Lower lobe of right lung (tissue), 2 donors: ENCODE measurements at regions not wholly inside any gene's neighbourhood (a gene's known extent, or its start where the extent isn't known, plus 50 kb on each side); places are given as distances from the start of the nearest gene placed in this dataset.
A peak's percentile ranks its signal among the peaks of the same experiment; 100 is the strongest.

Source experiments
- ATAC-seq, 2 donors: fragments of 200-7000 bp; cut with Tn5 transposase; one replicate each; pipeline ENCODE4 v1.9.1; 2020 to 2022; ENCODE audit warnings: mild to moderate bottlenecking in 2 of 2, moderate library complexity in 2 of 2
- DNase-seq: peaks from one replicate; pipeline ENCODE4 v3.0.0-alpha.2; 2020
- H3K27ac ChIP-seq: fragments of 200-600 bp; one replicate; pipeline ENCODE4 v1.8.0; 2022
- H3K27me3 ChIP-seq: fragments of 200-600 bp; one replicate; pipeline ENCODE4 v1.8.0; 2022; ENCODE audit warnings: low read depth
- H3K36me3 ChIP-seq: fragments of 200-600 bp; one replicate; pipeline ENCODE4 v1.8.0; 2022; ENCODE audit warnings: mild to moderate bottlenecking
- H3K4me1 ChIP-seq: fragments of 200-600 bp; one replicate; pipeline ENCODE4 v1.8.0; 2022
- H3K4me3 ChIP-seq: fragments of 200-600 bp; one replicate; pipeline ENCODE4 v1.8.0; 2022; ENCODE audit warnings: mild to moderate bottlenecking
- H3K9me3 ChIP-seq: fragments of 200-600 bp; one replicate; pipeline ENCODE4 v1.8.0; 2022
- intact Hi-C: fragments of 100-400 bp; cut with DNase I; formaldehyde crosslinking; loops from one replicate; pipeline ENCODE4 v1.11.0; 2022
- TF ChIP-seq, protein P1 (sequence below): fragments of 200-600 bp; IDR thresholded peaks from one replicate; pipeline ENCODE4 v1.8.0; 2022; ENCODE audit warnings: antibody characterized with exemption, mild to moderate bottlenecking
- donor health status: DM: no; HTN: yes; CAD: no; lungs with severe emphysema.

DNA sequence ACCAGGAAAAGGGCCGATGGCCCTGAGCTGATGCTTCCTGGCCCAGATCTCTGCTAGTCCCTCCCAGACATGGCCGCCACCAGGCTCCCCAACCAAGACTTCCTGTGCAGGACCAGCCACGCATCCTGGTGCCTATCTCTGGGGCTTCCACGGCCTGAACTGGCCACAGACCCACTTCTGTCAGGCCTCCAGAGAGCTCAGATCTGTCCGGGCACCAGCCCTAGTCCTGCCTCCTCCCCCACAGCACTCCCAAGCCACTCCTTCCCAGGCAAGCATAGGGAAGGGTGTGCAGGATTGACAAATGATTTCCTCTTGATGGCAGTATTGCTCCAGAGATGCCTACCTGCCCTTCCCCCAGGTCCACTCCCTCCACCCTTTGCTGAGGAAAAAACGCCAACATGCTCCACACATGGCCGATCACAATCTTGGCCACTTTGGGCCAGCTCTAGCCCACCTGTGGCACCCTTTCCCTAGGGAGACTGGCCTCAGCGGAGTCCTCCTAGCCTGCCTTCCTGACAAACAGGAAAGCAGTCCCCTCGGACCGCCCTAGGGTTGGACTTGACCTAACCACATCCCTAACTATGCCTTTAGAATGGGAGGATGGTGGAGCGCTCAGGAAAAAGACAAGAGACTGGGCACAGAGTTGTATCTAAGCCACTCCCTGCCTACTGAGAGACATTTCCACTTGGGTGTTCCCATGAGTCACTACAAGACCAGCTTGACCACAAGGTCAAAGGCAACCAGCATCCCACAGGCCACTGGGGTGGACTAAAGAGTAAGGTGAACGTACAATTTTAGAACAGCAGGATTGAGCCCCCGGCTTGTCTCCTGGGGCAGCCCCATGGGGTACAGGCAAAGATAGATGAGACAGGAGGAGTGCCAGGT lies 277.5 kb upstream of the AGTR2 start:
- DNase-seq: no peak
- H3K4me3 ChIP-seq: no peak overlapping the region
- peak in 1 of 2 donors; percentile 92 for ATAC-seq

DNA sequence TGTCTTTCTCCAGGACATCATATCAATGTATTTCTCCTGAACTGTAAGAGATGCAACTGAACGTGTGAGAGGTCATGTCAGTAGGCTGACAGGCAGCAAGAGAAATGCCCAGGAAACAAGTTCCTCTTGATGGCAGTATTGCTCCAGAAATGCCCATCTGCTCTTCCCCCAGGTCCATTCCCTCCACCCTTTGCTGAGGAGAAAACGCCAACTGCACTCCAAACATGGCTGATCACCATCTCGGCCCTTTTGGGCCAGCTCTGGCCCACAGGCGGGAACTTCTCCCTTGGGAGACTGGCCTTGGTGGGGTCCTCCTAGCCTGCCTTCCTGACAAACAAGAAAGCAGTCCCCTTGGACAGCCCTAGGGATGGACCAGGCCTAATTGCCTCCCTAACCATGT lies 276.5 kb upstream of the AGTR2 start:
- Histone ChIP-seq H3K9me3 (no peaks in the 10 kb centered on the region), H3K36me3 (no peaks in the 10 kb centered on the region), H3K27me3 (no peaks in the 10 kb centered on the region), H3K27ac (no peak overlapping the region), H3K4me3 (no peak overlapping the region), H3K4me1 (no peaks in the 10 kb centered on the region)
- peak in 1 of 2 donors; percentile 72 for ATAC-seq
- TF ChIP-seq, protein P1, sequence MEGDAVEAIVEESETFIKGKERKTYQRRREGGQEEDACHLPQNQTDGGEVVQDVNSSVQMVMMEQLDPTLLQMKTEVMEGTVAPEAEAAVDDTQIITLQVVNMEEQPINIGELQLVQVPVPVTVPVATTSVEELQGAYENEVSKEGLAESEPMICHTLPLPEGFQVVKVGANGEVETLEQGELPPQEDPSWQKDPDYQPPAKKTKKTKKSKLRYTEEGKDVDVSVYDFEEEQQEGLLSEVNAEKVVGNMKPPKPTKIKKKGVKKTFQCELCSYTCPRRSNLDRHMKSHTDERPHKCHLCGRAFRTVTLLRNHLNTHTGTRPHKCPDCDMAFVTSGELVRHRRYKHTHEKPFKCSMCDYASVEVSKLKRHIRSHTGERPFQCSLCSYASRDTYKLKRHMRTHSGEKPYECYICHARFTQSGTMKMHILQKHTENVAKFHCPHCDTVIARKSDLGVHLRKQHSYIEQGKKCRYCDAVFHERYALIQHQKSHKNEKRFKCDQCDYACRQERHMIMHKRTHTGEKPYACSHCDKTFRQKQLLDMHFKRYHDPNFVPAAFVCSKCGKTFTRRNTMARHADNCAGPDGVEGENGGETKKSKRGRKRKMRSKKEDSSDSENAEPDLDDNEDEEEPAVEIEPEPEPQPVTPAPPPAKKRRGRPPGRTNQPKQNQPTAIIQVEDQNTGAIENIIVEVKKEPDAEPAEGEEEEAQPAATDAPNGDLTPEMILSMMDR: no peak
- intact Hi-C loops: no loop called here
- no peak for DNase-seq

More for the DNA sequence above, 277.5 kb upstream of the AGTR2 start:
- Histone ChIP-seq H3K27me3 (no peaks in the 10 kb centered on the region), H3K9me3 (no peaks in the 10 kb centered on the region), H3K4me1 (no peaks in the 10 kb centered on the region), H3K27ac (no peak overlapping the region), H3K36me3 (no peaks in the 10 kb centered on the region)
- intact Hi-C loops: no loop called here
- TF ChIP-seq, protein P1: no peak

DNA sequence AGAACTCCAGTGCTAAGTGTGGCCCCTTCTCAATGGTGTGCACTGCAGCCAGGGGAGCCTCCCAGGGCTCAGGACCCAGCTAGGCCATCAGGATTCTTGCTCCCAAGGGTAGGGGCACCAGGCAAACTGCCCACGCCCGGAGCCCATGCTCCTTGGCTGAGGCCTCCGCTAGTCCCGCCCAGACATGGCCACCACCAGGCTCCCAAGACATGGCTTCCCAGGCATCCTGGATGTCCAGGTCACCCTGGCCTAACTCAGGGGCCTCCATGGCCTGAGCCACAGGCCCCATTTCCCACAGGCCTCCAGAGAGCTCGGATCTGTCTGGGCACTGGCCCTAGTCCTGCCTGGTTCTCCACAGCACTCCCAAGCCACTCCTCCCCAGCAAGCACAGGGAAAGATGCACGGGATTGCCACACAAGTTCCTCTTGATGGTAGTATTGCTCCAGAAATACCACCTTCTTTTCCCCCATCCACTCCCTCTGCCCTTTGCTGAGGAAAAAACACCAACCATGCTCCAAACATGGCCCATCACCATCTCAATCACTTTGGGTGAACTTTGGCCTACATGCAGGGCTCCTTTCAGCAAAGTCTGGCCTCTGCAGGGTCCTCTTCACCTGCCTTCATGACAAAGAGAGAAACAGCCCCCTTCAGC lies 274.7 kb upstream of the AGTR2 start:
- no peaks in the 10 kb centered on the region for H3K4me1 ChIP-seq
- intact Hi-C loops: no loop called here
- H3K27ac ChIP-seq: no peak overlapping the region
- no peak overlapping the region for H3K4me3 ChIP-seq
- ATAC-seq: no peak
- H3K36me3 ChIP-seq: no peaks in the 10 kb centered on the region
- H3K9me3 ChIP-seq: no peaks in the 10 kb centered on the region
- TF ChIP-seq, protein P1: no peak
- no peak for DNase-seq
- H3K27me3 ChIP-seq: no peaks in the 10 kb centered on the region

DNA sequence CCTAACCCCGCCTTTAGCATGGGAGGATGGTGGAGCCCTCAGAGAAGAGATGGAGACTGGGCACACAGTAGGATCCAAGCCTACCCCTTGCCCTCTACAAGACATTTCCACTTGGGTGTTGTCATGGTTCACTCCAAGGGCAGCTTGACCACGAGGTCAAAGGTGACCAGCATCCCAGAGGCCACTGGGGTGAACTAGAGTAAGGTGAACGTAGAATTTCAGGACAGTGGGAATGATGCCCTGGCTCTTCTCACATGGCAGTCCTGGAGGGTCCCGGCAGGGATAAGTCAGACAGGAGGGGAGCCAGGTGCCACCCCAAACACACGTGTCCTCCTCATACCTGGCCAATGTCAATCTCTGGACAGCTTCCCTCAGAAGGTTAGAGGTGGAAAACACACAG lies 274.2 kb upstream of the AGTR2 start:
- Histone ChIP-seq H3K4me1 (no peaks in the 10 kb centered on the region), H3K27ac (no peak overlapping the region), H3K36me3 (no peaks in the 10 kb centered on the region), H3K9me3 (no peaks in the 10 kb centered on the region), H3K4me3 (no peak overlapping the region), H3K27me3 (no peaks in the 10 kb centered on the region)
- TF ChIP-seq, protein P1: no peak
- ATAC-seq: no peak
- DNase-seq: no peak
- intact Hi-C loops: no loop called here

DNA sequence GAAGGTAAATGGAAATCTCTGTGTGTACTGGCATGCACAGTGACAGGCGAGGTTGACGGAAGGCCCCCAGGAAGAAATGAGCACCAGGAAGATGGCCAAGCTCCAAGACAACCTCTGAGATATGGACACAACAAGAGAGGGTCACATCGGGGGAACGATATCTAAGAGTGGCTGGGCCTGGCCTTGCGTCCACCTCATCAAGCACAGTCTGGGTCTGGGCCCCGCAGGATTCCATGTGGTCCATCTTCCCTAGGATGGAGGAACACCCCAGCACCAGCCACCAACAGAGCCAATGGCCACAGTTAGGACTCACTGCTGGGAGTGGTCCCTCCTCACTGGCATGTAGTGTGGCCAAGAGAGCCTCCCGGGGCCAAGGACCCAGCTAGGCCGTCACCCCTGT lies 272.6 kb upstream of the AGTR2 start:
- Histone ChIP-seq H3K4me3 (no peak overlapping the region), H3K36me3 (no peaks in the 10 kb centered on the region), H3K27ac (no peak overlapping the region), H3K9me3 (no peaks in the 10 kb centered on the region), H3K27me3 (no peaks in the 10 kb centered on the region), H3K4me1 (no peaks in the 10 kb centered on the region)
- ATAC-seq (no peak), DNase-seq (no peak)
- TF ChIP-seq, protein P1: no peak
- intact Hi-C loops: no loop called here
